GM18511 (cell line): ENCODE measurements at regions not wholly inside any gene's neighbourhood (a gene's known extent, or its start where the extent isn't known, plus 50 kb on each side); places are given as distances from the start of the nearest gene placed in this dataset.

Experiments
- ATAC-seq: cut with Tn5 transposase; IDR thresholded peaks from one replicate; pipeline ENCODE4 v1.9.1; 2021; ENCODE audit warnings: mild to moderate bottlenecking, moderate library complexity; ENCODE audit not compliant: unreplicated experiment

GRCh38 chr10:120960725-120961124 is 109.6 kb downstream of the WDR11 start:
- ATAC-seq = no peak

GRCh38 chr10:120961795-120962755 is 110.9 kb downstream of the WDR11 start:
- no peak for ATAC-seq

- ATAC-seq = no peak
These were observed 111.8 kb downstream of the WDR11 start for GRCh38 chr10:120962756-120963593.

GRCh38 chr10:120963594-120964220 is 112.5 kb downstream of the WDR11 start:
- ATAC-seq = no peak

- ATAC-seq = no peak
These were observed 115.5 kb downstream of the WDR11 start for GRCh38 chr10:120966657-120967045.

GRCh38 chr10:120969219-120969645 is 118.1 kb downstream of the WDR11 start:
- ATAC-seq = peak; percentile 80

GRCh38 chr10:120970595-120971529 is 119.7 kb downstream of the WDR11 start:
- no peak for ATAC-seq

GRCh38 chr10:120971671-120972070 is 120.5 kb downstream of the WDR11 start:
- no peak for ATAC-seq

- ATAC-seq = no peak
These were observed 121.1 kb downstream of the WDR11 start for GRCh38 chr10:120972259-120972658.

- ATAC-seq = no peak
These were observed 124.1 kb downstream of the WDR11 start for GRCh38 chr10:120975072-120975867.

GRCh38 chr10:120975868-120976225 is 124.7 kb downstream of the WDR11 start:
- no peak for ATAC-seq

- ATAC-seq = no peak
These were observed 126.7 kb downstream of the WDR11 start for GRCh38 chr10:120977897-120978296.

- ATAC-seq = no peak
These were observed 127.6 kb downstream of the WDR11 start for GRCh38 chr10:120978589-120979252.

GRCh38 chr10:120979435-120980278 is 128.5 kb downstream of the WDR11 start:
- no peak for ATAC-seq

GRCh38 chr10:120980279-120981255 is 129.4 kb downstream of the WDR11 start:
- no peak for ATAC-seq

- ATAC-seq = no peak
These were observed 130.6 kb downstream of the WDR11 start for GRCh38 chr10:120981601-120982391.
